ENCODE measurements at regions not wholly inside any gene's neighbourhood (a gene's known extent, or its start where the extent isn't known, plus 50 kb on each side); places are given as distances from the start of the nearest gene placed in this dataset.

DNA sequence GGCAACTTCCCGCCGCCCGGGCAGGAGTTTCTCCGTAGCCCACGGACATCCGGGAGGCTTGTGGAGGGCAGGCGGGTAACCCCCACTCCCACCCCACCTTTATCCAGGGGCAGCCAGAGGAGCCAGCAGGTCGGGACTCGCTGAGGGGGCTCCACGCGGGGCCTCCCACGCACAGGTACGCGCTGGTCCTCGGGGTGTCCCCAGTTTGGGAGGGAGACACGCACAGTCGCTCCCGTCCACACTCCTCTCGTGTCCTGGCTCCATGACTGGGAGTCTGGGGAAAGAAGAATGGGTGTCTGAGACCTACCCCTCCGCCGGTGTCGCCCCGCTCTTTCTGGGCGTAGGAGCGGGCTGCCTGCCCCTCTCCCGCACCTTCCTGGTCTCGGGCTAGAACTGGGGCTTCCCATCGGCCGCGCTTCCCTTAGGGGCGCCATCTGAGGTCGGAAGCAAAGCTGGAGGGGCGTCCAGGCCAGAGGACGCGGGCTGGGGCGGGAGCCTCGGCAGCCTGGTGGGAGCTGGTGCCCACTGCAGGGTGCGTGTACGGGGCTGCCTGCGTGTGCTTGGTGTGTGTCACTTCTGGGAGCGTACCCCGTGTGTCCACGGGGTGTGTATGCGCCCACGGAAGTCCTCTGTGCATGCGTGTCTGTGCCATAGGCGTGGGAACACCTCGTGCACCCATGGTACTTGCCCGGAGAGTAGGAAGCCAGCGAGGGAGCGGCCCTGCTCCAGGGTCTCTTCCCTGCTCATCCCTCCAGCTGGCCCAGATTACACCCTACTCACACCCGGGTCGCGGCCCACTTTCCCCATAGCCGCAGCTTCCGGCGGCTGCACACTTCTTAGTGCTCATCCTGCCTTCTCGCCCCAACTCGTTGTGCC, 73.0 kb upstream of the LEP start:
- DNase-seq (ENCODE audit: low read depth in 2 of 2), result no peak

DNA sequence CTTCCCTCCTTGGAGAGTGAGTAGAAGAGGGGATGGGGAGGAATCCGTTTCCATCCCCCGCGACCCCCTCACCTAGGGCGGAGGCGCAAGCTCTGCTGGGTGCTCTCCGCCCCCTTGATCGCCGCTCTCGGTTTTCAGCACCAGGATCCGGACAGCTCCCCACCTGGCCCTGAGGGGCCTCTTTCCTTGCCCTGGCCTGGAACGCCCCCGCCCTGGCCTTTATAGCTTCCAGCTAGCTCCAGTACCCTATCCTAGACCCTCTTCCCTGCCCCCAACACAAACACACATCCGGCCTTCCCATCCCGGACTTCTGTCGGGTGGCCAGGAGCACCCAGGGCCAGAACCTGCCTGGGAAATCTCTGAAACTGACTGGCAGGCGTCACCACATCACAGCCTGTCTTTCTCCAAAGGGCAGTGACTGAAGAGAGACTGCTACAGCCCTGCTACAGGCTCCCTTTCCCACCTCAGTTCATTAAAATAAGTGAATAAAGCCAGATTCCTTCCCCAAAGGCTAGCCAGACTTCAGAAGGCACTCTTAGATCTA, 72.3 kb upstream of the LEP start:
- DNase-seq (ENCODE audit: low read depth in 2 of 2), result peak in 1 of 2 donors; percentile 30

DNA sequence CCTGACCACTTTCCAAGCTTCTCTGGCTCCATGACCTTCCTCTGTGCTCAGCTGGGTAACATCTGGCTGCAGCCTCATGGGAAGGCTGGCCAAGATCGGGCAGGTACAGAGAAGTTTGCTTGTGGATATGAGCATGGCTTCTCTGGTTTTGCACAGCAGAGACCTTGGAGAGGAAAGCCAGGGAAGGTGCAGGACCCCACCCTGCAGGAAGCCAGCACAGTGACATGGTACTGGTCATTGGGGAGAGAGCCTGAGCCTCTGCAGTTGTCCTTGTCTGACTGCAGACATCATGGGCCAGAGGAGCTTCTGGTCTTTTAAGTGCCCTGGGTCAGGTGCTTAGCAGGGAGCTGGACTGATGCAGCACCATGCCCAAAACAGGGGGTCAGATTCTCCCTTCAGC, 70.6 kb upstream of the LEP start:
- DNase-seq (ENCODE audit: low read depth in 2 of 2), result no peak

DNA sequence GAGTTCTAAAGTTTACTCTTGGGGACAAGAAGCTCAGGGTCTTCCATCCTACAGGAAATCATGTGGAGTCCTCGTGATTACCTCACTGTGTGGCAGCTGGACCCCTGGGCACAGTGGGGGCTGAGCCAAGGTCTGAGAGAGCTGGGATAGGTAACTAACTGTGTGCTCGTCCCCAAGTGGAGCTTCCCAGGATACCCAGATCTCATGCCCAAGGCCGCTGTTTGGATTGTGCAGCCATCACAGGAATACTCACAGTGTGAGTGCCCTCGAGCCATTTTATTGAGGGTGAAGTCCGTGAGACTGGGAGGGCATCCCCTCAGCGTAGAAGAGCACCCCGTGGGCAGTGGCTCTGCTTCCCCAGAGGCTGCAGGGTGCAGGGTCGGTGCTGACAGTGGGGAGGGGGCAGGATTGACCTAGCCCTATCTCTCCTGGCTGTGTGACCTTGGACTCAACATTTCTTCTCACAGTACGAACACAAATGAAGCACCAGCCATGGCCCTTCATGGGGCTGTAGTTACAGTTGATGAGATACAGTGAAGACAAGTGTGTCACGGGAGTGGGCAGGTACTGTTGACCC, 69.6 kb upstream of the LEP start:
- no peak for DNase-seq (ENCODE audit: low read depth in 2 of 2)

DNA sequence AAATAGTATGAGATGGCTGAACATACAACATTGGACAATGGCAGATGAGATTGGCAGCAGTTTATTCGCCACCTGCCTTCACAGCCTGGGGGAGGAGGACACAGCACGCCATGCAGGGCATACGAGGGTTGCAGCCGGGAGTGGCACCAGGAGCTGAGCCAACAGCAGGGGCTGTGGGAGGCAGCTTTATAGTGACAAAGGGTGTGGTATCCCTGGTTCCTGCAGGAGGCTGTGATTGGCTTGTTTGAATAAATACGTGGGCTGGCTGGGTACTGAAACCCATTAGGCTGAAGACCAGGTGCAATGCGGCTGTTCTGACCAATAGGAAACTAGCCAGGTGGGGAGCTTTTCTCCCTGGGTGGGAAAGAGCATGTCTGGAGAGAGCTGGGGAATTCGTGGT, 68.9 kb upstream of the LEP start:
- DNase-seq (ENCODE audit: low read depth in 2 of 2), result no peak

DNA sequence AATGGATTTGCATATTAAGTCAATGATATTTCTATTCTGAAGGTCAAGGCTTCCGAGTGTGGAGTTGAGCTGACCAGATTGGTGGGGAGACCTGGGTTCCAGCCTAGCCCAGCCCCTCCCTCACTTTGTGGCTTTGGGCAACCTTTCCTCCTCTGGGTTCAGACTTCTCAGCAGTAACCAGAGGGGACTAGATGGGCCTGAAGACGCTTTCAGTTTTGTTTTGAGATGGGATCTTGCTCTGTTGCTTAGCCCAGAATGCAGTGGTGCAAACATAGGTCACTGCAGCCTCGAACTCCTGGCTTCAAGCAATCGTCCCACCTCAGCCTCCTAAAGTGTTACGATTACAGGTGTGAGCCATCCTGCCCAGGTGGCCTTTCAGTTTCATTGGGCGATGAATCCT, 68.1 kb upstream of the LEP start:
- DNase-seq (ENCODE audit: low read depth in 2 of 2), result no peak

DNA sequence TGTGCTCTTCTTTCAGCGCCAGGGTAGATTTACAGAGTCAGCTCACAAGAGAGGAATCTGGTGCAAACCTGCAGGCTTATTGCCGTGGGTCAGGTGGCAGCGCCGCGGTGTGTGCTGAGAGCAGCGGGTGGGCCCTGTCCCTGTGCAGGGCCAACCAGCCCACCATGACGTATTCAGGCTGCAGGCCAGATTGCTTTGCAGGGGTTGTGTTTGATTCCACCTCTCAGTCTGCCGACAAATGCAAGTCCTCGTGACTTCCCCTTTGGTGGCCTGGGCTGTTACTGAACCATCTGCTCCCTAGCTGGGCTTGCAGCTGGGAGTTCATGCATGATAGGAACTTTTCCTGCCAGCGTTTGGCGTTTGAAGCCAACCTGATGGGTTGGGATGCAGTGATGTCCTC, 66.7 kb upstream of the LEP start:
- no peak for DNase-seq (ENCODE audit: low read depth in 2 of 2)

DNA sequence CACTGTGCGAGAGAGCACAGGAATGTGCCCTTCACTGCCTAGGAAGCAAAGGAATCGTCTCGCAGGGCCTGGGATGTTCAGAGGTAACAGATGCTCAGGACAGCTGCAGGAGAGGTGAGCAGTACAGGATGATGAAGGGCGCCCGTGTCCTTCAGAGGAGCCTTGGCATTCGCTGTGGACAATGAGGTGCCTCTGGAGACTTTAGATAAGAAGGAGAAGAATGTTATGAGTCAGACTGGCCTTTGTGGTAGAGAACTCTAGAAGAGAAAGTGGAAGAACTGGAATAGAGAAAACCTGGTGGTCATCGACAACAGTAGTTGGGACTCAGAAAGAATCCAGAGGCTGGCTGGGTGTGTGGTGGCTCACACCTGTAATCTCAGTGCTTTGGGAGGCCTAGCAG, 64.4 kb upstream of the LEP start:
- DNase-seq (ENCODE audit: low read depth in 2 of 2), result no peak

DNA sequence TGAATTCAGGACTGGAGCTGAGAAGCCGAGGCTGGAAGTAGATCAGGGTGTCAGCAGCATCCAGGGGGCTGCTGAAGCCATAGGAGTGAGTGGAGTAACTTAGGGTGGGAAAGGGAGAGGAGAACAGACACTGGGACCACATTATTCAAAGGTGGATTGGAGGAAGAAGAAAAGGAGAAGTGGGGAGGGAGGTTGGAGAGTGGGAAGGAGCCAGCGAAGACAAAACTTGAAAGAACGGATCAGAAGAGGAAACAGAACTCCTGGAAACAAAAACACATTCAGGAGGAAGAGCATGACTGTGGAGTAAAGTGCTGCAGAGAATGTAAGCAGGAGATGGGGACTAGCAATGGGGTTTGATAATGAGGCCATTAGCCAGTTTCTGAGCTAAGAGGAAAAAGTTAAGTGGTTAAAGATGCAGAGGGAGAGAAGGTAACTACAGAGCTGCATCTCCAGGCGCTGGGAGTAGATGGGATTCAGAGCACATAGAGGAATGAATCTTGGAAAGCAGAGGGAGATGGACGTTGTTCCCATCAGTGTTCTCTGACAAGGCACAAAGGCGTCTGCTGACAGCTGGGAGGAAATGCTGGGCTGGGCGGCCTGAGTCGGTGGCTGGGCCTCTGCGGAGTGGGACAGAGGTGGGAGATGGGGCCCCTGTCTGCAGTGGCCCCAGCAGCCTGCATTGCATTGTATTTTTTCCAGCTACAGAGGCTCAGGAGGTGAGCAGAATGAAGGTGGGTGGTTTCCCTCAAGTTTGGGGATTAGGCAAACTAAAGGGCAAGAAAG, 63.1 kb upstream of the LEP start:
- no peak for DNase-seq (ENCODE audit: low read depth in 2 of 2)

DNA sequence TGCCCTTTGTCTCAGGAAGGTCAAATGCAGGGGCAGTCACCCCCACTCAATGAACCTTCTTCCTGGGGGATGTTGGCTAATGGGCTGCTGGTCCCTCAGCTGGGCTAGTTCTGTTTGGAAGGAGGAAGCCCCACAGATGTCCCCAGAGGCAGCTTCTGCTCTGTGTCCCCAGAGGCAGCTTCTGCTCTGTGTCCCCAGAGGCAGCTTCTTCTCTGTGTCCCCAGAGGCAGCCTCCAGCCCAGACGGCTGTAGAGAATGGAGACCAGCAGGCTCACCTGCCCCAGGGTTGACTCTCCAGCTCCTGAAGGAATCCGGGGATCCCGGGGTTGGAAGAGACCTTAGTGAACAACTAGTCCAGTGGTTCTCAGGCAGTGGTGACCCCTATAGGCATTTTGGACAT, 62.5 kb upstream of the LEP start:
- DNase-seq (ENCODE audit: low read depth in 2 of 2), result no peak

DNA sequence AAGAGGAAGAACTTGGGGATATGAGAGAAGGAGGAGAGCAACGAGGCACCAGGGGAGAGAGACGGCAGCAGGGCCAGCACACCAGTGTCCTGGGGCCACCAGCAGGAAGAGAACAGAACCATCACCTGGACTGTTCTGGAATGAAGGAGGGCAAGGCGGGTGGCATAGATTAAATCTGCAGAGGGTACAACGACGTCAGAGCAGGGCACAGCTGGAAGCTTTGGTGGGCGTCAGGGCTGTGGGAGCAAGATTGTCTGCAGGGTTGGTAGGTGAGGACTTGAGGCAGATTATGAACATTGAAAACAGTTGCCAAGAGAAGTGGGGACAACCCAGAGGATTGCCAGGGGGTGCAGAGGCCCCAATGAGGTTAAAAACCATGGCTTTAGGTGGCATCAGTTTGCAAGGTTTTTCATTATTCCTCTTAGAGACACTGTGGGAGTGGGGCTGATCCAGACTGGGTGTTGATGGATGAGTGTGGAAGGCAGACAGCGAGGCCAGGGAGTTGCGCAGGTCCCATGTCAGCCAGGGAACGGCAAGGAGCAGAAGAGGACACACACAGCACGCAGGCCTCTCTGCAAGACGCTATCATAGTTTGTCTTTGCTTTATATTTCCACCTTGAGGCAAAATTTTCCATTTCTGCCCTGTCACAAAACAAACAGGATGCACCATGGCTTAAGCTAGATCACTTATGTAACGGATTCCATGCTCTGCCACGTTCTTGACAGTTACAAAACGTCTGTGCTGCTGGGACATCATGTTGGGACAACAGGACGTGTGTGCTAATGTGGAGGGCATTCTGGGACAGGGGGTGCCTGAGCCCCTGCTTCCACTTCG, 52.5 kb upstream of the LEP start:
- DNase-seq (ENCODE audit: low read depth in 2 of 2), result no peak

DNA sequence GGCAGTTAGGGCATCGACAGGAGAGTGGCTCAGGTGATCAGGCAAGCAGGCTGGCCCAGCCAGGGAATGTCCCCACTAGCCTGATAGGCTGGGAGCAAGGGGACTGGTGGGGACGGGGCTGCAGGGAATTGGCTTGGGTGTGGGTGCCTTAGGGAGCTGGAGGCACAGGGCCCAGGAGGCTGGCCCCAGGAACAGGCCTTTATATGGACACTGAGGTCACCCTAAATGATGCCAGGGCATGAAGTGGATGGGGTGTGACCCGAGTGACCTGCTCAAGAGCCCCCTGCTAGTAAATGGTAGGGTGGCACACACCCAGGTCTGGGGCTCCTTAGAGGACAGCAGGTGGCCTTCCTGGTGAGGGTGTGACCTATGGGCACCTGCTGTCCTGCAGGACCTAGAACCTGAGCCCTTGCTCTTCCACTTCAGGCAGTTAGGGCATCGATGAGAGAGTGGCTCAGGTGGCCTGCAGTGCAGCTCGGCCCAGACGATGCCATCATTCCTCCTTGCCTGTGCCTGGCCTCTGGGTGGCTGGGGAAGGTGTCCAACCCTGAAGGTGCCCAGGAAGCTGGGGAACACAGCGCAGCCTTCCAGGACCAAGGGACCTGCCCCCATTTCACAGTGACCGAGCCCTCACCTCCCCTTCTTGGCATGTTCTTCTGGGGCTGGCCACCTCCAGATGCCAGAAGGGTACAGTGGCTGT, 51.7 kb upstream of the LEP start:
- no peak for DNase-seq (ENCODE audit: low read depth in 2 of 2)

DNA sequence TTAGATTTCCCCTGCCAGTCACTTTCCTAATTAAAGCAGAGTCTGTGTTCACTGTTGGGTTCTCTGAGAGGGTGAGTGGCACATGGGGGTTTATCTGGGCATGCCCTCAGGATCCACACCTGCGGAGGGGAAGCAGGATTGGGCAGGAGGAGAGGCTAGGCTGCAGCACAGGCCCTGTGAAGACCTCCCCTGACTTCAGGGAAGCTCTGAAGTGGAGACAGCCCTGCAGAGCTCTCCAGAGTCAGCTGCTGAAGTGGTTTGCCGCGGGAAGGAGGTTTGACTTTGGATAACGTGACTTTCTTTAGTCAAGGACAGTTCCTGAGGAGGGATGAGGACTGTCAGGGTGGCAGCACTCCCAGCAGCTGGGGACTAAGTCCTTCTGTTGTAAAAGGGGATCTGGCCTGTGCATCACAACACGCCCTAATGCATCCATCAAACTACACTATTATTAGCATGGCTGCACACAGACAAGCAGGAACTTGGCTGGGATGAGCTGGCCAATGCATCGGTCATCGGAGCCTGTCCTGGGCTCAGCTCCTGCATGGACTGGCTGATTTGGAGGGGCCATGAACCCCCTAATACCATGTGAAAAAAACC, 50.9 kb upstream of the LEP start:
- no peak for DNase-seq (ENCODE audit: low read depth in 2 of 2)

DNA sequence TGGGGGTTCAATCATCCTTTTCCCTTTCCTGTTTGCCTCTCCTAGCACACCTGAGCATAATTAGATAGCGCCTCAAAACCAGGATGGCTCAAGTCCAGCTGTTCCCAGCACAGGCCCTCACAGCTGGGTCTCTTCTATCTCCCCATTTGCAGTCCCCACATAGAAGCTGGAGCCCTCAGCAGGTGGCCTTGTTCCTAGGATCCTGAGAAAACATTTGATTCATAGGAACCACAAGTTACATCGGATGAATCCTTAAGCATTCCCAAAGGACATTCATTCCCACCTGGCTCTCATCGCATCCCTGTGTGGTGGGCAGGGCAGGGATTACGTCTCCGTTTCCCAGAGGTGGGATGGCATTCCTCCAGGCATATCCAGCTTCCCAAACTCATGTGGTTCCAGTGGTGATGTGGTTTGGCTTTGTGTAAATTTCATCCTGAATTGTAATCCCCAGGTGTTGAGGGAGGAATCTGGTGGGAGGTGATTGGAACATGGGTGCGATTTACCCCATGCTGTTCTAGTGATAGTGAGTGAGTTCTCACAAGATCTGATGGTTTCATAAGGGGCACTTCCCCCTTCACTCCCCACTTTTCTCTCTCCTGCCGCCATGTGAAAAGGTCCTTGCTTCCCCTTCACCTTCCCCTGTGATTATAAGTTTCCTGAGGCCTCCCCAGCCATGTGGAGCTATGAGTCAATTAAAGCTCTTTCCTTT, 49.8 kb upstream of the LEP start:
- DNase-seq (ENCODE audit: low read depth in 2 of 2), result no peak

Measured in dermis microvascular lymphatic vessel endothelial cell (primary cell).